GM12891 (cell line): ENCODE measurements at regions not wholly inside any gene's neighbourhood (a gene's known extent, or its start where the extent isn't known, plus 50 kb on each side); places are given as distances from the start of the nearest gene placed in this dataset.

ENCODE experiments used
- PAX5 ChIP-seq: IDR thresholded peaks from 2 replicates; pipeline ENCODE4 v1.6.1; 2011; ENCODE audit warnings: low read length, moderate library complexity, mild to moderate bottlenecking; ENCODE audit not compliant: insufficient read depth, severe bottlenecking
- POLR2A ChIP-seq: IDR thresholded peaks from 2 replicates; pipeline ENCODE4 v1.6.1; 2011; ENCODE audit warnings: low read depth, low read length, control low read depth
- POLR2AphosphoS5 ChIP-seq: IDR thresholded peaks from 2 replicates; pipeline ENCODE4 v1.6.1; 2011; ENCODE audit warnings: low read depth, low read length, control low read depth
- POU2F2 ChIP-seq: IDR thresholded peaks from 2 replicates; pipeline ENCODE4 v1.6.1; 2011; ENCODE audit warnings: low read depth, mild to moderate bottlenecking, control low read depth, low read length, moderate library complexity
- SPI1 ChIP-seq: IDR thresholded peaks from 2 replicates; pipeline ENCODE4 v1.6.1; 2011; ENCODE audit warnings: low read depth, low read length, control low read depth
- TAF1 ChIP-seq: IDR thresholded peaks from 2 replicates; pipeline ENCODE4 v1.6.1; 2011; ENCODE audit warnings: low read depth, low read length, control low read depth

- TF ChIP-seq POLR2AphosphoS5 (no peak), POLR2A (no peak), PAX5 (no peak), TAF1 (no peak), SPI1 (no peak), POU2F2 (no peak)
Measured at GRCh38 chr6:142645663-142646062, 299.3 kb downstream of the HIVEP2 start.
